HT1080 (cell line): ENCODE measurements at regions not wholly inside any gene's neighbourhood (a gene's known extent, or its start where the extent isn't known, plus 50 kb on each side); places are given as distances from the start of the nearest gene placed in this dataset.
"Not testable (repeated sequence)": the region's sequence is repeated elsewhere in the genome, so short reads cannot be mapped to it uniquely, and the experiment has no call there.

Source experiments
- DNase-seq: peaks from one replicate; pipeline ENCODE4 v3.0.0-alpha.2; 2015; ENCODE audit warnings: low read depth

DNA sequence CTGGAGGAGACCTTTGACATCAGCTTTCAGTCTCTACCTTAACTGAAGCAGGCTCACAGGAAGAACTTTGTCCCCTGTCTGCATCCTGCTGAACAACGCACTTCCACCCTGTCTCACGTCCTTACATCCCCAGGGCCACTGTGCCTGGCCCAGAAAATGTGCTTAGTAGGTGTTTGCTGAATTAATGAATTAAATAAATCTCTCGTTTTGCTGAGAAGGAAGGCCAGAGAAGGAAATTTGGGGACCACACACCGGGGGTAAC lies 54.3 kb upstream of the CREB3L1 start:
- no peak for DNase-seq

- DNase-seq, result no peak
Observed at GRCh38 chr11:46222490-46223251, 54.8 kb upstream of the CREB3L1 start.

DNA sequence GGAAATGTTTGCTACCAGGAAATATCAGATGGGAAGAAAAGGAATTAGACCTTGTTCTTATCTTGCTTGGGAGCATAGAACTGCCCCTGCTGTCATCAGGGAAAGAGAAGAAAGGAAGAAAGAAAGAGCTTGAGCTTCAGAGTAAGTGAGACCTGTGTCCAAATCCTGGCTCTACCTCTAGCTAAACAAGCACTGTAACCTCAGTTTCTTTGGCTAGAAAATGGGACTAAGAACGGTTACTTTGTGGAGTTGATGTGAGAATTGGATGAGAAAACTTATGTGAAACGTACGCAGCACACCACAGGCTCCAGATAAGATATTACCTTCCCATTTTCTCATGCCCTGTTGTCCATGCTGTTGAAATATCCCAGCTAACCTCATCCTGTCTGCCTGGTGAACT lies 57.1 kb upstream of the CREB3L1 start:
- DNase-seq, result no peak

- DNase-seq, result no peak
Observed at GRCh38 chr11:46216765-46217089, 60.7 kb upstream of the CREB3L1 start.

DNA sequence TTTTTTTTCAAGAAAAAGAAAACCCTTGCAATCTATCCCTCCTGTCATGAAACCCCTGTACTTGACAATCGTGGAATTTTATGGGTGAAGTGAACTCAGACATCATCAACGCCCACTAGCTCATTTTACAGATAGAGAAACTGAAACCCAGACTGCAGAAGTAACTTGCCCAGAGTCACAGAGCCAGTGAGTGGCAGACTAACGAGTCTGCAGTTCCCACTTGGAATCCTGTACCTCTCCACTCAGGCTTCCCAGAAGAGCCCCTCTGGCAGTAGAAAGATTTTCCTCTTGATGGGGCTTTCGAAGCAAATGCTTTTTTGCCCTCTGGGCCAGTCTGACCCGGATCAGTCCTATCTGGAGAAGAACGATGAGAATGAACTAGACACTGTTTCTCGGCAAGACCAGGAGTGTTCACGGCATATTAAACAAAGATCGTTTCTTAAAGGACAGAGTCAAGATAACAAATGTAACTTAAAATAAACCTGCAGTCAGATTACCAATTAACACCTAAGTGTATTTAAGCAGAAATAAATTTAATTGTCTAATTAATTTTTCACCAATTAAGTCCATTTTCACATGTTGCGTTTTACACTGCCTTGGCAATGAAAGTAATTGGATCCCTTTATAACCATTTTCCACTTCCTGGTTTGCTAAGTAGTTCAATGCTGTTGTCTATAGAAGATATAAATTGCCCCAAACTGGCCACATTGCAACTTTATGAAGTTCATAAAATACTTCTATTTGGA lies 61.3 kb upstream of the CREB3L1 start:
- DNase-seq, result no peak

DNA sequence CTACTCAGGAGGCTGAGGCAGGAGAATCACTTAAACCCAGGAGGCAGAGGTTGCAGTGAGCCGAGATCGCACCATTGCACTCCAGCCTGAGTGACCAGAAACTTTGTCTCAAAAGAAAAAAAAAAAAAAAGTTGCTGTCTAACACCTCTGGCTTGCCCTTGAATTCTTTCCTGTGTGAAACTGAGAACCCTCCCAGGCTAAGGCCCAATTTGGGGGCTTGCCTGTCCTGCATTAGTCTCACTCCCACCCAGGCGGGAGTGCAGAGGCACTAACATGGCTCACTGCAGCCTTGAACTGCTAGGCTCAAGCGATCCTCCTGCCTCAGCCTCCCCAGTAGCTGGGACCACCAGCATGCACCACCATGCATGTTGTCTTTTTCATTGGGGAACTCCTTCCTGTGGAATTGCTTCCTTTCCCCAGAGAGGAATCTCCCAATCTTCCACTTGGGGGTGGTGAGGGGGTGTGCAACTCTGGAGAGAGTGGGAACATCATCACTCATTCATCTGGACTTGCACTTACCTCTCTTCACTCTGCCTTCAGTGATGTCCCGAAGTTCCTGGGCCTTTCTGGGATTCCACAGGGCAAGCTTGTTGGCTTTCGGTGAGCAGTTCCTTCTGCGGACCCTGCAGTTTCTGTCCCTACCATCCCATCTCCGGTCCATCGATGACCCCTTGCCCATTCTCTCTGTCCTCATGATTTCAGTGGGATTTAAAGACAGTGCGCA lies 62.1 kb upstream of the CREB3L1 start:
- no peak for DNase-seq

- DNase-seq, result no peak
Observed at GRCh38 chr11:46212720-46213119, 64.7 kb upstream of the CREB3L1 start.

DNA sequence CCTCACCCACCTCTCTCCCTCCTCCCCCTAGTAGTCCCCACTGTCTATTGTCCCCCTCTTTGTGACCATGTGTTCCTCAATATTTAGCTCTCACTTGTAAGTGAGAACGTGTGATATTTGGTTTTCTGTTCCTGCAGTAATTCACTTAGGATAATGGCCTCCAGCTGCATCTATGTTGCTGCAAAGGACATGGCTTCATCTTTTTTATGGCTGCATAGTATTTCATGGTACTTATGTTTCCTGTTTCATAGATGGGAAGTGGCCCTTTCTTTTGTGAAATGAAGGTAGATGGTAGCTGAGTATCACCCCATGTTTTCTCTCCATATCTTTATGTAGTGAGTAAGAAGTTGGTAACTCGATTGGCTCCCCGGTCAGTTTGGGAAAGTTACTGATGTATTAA lies 66.6 kb upstream of the CREB3L1 start:
- DNase-seq, result no peak

DNA sequence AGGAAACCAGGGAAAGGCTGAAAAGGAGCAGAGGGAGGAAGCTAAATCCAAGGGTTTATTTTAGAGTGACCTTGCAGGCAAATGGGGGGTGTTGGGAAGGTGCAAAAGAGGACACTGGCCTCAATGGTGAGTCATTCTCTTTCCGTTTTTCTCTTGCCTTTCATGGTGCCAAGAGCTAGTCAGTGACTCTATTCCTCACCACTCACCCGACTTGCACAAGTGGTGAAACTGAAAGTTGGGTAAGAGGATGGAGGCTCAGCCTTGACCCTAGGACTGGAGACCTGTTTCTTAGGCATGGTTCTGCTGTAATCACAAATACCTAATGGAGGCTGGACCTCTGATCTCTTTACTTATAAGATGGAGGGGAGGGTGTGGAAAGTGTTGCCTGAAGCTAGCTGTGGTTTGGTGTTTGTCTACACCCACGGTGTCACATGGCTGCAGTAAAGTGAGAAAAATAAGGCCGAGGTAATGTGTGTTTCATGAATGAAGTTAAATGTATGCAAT lies 67.3 kb upstream of the CREB3L1 start:
- DNase-seq, result peak; percentile 83

- DNase-seq, result not testable (repeated sequence)
Observed at GRCh38 chr11:46209624-46210023, 67.8 kb upstream of the CREB3L1 start.

DNA sequence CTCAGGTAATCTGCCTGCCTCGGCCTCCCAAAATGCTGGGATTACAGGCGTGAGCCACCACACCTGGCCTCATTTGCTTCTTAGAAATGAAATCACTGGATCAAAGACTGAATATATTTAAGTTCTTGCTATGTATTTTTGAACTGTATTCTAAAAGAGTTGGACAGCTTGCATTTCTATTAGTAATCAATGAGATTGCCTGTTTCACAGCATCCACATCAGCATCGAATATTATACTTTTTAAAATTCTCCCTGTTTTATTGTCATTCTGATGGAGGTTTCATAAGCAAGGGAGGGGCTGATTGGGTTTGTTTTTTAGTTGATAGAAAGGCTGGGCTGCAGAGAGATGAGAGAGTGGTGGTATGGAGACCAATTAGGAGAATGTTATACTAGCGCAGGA lies 68.7 kb upstream of the CREB3L1 start:
- no peak for DNase-seq

GRCh38 chr11:46207270-46207669 lies 70.2 kb upstream of the CREB3L1 start:
- no peak for DNase-seq

- DNase-seq, result not testable (repeated sequence)
Observed at GRCh38 chr11:46204415-46204814, 73.0 kb upstream of the CREB3L1 start.

- no peak for DNase-seq
Observed at GRCh38 chr11:46203746-46204145, 73.7 kb upstream of the CREB3L1 start.

GRCh38 chr11:46202696-46203391 lies 74.6 kb upstream of the CREB3L1 start:
- no peak for DNase-seq

- peak; percentile 14 for DNase-seq
Observed at GRCh38 chr11:46202149-46202548, 75.3 kb upstream of the CREB3L1 start.

DNA sequence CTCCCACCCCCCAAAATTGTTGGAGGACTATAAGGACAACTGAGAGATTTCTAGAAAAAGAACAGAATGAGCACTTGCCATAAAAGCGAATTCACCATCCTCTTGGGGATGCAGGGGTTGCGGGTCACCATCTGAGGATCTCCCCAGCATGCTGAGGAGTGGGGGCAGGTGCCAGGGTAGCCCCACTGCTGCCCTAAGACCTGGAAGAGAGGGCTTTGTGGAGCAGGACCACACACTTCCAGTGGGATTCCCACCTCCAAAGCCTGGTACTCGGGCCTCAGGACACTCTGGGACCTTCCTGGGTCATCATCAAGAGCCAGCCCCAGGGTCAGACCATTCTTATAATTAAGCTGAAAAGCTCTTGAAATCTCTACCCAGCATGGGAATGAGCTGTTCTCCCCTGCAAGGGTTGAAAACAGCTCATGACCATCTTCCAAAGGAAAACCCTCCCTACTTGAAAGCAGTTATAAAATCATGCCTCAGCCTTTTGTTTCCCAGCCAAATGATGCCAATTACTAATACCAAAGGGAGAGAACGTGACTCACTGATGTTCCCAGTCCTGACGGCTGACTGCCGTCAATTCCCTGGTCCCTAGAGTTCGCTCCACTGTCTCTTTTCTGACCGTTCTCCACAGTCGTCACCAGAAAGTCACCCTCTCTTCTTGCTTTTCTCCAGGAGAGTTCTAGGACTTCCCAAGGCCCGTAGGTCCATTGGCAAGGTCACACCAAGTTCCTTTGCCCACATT lies 76.8 kb upstream of the CREB3L1 start:
- DNase-seq, result peak; percentile 76

GRCh38 chr11:46198245-46199240 lies 77.3 kb upstream of the PHF21A start:
- no peak for DNase-seq

DNA sequence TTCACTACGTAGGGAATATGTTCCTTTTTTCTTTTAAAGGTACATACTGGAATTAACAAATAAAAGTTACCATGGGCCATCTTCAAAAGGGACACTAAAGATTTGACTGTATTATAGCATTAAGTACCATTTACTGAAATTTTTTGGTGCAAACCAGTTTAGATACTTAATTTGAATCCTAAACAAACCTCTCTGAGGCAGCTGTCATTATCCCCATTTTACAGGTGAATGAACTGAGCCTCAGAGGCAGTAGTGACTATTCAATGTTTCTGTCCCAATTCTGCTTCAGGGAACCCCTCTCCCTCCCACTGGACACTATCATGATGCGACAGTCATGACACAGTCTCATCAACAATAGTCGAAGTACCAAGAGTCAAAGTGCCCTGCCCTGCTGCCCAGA lies 76.2 kb upstream of the PHF21A start:
- DNase-seq, result no peak

DNA sequence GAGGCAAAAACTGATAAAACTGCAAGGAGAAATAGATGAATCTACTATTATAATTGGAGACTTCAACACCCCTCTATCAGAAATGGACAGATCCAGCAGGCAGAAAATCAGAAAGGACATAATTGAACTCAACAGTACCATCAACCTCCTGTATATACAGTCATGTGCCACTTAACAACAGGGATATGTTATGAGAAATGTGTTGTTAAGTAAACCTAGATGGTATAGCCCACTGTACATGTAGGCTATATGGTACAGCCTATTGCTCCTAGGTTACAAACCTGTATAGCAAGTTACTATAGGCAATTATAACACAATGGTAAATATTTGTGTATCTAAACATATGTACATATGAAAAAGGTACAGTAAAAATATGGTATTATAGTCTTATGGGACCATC lies 66.8 kb upstream of the PHF21A start:
- DNase-seq, result no peak
